Upper lobe of right lung (tissue), 1 donor: ENCODE measurements at regions not wholly inside any gene's neighbourhood (a gene's known extent, or its start where the extent isn't known, plus 50 kb on each side); places are given as distances from the start of the nearest gene placed in this dataset.

Experiments used
- ATAC-seq: fragments of 200-7000 bp; cut with Tn5 transposase; one replicate; pipeline ENCODE4 v1.9.1; 2020; ENCODE audit warnings: mild to moderate bottlenecking, moderate library complexity
- DNase-seq: peaks from one replicate; pipeline ENCODE4 v3.0.0-alpha.2; 2020
- H3K27ac ChIP-seq: fragments of 200-600 bp; one replicate; pipeline ENCODE4 v1.8.0; 2022
- H3K27me3 ChIP-seq: fragments of 200-600 bp; one replicate; pipeline ENCODE4 v1.8.0; 2022; ENCODE audit warnings: mild to moderate bottlenecking
- H3K36me3 ChIP-seq: fragments of 200-600 bp; one replicate; pipeline ENCODE4 v1.8.0; 2022
- H3K4me1 ChIP-seq: fragments of 200-600 bp; one replicate; pipeline ENCODE4 v1.8.0; 2022
- H3K4me3 ChIP-seq: fragments of 200-600 bp; one replicate; pipeline ENCODE4 v1.8.0; 2022; ENCODE audit warnings: mild to moderate bottlenecking
- H3K9me3 ChIP-seq: fragments of 200-600 bp; one replicate; pipeline ENCODE4 v1.8.0; 2022
- intact Hi-C: fragments of 100-400 bp; cut with DNase I; formaldehyde crosslinking; loops from one replicate; pipeline ENCODE4 v1.11.0; 2022
- TF ChIP-seq, protein P1 (sequence below): fragments of 200-600 bp; IDR thresholded peaks from one replicate; pipeline ENCODE4 v1.8.0; 2022; ENCODE audit warnings: antibody characterized with exemption
- donor health status: DM: no; HTN: yes; CAD: no; lungs with severe emphysema.

DNA sequence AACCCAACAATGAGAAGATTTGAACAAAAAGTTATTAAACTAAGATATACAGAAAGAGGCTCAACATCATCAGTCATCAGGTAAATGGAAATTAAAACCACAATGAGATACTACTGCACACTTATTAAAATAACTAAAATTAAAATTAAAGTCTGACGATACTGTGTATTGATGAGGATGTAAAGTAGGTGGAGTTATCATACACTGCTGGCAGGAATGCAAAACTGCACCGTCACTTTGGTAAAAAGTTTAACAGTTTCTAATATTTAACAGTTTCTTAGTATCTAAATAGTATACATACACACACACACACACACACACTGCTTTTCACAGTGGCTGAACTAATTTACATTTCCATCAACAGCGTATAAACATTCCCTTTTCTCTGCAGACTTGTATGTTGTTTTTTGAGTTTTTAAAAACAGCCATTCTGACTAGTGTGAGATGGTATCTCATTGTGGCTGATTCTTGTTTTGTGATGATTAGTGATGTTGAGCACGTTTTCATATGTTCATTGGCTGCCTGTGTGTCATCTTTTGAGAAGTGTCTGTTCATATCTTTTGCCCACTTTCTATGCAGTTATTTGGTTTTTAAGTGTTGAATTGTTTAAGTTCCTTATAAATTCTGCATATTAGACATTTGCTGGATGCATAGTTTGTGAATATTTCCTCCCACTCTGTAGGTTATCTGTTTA lies 726.9 kb upstream of the CHAC2 start:
- intact Hi-C loops = no loop called here
- Histone ChIP-seq H3K9me3 (no peaks in the 10 kb centered on the region), H3K27me3 (no peaks in the 10 kb centered on the region)

DNA sequence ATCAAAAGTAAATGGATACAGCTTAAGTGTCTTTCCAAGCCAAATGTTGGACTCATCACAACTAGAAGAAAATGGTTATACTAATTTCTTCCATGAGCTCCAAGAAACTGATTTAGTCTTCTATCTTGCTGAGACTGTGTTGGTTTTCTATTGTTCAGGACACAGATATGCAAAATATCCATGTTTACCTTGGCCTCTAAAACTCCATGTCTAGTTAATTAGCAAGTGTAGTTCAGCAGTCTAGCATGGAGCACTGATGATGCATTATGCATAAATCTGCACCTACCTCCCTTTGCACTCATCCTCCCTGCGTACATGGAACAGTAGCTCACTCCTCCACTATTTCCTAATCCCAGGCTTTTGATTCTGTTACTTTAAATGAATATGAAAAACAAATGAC lies 731.4 kb upstream of the CHAC2 start:
- intact Hi-C loops = no loop called here
- Histone ChIP-seq H3K4me1 (no peaks in the 10 kb centered on the region), H3K27ac (no peak overlapping the region), H3K4me3 (no peak overlapping the region), H3K27me3 (no peaks in the 10 kb centered on the region), H3K36me3 (no peaks in the 10 kb centered on the region), H3K9me3 (no peaks in the 10 kb centered on the region)
- no peak for DNase-seq
- no peak for ATAC-seq
- TF ChIP-seq, protein P1, sequence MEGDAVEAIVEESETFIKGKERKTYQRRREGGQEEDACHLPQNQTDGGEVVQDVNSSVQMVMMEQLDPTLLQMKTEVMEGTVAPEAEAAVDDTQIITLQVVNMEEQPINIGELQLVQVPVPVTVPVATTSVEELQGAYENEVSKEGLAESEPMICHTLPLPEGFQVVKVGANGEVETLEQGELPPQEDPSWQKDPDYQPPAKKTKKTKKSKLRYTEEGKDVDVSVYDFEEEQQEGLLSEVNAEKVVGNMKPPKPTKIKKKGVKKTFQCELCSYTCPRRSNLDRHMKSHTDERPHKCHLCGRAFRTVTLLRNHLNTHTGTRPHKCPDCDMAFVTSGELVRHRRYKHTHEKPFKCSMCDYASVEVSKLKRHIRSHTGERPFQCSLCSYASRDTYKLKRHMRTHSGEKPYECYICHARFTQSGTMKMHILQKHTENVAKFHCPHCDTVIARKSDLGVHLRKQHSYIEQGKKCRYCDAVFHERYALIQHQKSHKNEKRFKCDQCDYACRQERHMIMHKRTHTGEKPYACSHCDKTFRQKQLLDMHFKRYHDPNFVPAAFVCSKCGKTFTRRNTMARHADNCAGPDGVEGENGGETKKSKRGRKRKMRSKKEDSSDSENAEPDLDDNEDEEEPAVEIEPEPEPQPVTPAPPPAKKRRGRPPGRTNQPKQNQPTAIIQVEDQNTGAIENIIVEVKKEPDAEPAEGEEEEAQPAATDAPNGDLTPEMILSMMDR = no peak

More for the DNA sequence above, 726.9 kb upstream of the CHAC2 start:
- Histone ChIP-seq H3K36me3 (no peaks in the 10 kb centered on the region), H3K4me1 (no peaks in the 10 kb centered on the region), H3K27ac (no peak overlapping the region), H3K4me3 (no peak overlapping the region)
- TF ChIP-seq, protein P1 = no peak
- ATAC-seq (no peak), DNase-seq (no peak)

DNA sequence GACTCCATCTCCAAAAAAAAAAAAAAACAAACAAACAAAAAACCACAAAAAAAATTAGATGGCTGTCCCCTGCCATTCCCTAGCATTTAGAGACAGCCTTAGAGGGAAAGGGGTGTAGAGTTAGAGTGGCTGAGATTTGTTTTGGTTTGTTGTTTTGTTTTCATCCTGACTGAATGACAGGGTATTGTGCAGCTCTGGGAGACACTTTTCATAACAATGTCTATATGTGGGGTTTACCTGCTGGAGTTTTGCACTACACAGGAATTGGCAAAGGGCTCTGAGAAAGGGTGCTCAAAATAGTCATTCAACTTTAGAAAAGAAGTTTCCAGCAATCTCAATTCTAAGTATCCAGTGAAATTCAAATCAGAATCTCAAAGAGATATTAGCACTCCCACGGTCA lies 732.5 kb upstream of the CHAC2 start:
- no peaks in the 10 kb centered on the region for H3K27me3 ChIP-seq
- H3K9me3 ChIP-seq = no peaks in the 10 kb centered on the region
- ATAC-seq (no peak), DNase-seq (no peak)
- H3K27ac ChIP-seq = no peak overlapping the region
- no peaks in the 10 kb centered on the region for H3K36me3 ChIP-seq
- no peaks in the 10 kb centered on the region for H3K4me1 ChIP-seq
- no peak overlapping the region for H3K4me3 ChIP-seq
- intact Hi-C loops = no loop called here
- TF ChIP-seq, protein P1 = no peak

DNA sequence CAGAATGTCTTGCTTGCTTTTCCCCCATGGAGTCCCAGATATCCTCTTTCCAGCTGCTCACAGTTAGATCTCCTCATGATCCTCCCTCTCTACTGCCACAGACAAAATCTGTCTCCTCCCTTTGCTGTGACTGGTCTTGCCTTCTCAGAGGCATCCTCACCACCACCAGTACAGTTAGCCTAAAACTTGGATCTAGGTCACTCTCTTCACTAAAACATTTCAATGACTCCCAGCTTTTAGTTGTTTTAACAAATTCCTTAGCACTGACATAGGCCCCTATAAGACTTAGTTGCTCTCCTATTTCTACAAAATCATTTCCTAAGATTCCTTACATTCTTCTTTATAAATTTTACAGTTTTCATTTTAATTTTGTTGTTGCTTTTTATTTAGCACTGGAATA lies 734.2 kb upstream of the CHAC2 start:
- H3K4me3 ChIP-seq = no peak overlapping the region
- intact Hi-C loops = no loop called here
- no peak for ATAC-seq

DNA sequence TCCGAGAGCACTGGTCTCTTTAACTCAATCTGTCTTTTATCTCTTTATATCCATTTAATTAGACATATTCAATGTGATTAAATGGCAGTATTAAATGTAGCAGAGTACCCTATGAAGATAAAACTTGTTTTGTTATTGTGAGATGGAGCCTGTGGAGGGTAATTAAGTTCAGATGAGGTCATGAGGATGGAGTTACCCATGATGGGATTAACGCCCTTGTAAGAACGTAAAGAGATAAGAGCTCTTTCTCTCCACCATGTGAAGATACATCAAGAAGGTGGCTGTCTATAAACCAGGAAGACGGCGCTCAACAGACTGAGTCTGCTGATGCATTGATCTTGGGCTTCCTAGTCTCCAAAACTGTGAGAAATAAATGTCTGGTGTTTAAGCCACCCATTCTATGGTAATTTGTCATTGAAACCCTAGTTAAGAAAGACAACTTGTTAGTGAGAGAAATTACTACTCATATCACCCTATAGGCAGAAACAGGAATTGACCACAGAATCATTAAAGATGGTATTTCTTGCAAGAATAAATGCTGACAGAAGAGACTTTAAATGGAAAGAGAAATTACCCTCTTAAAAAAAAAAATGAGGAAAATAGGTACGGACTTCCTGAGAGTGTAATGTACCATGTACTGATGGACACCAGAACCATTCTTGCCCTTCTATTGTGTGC lies 738.7 kb upstream of the CHAC2 start:
- Histone ChIP-seq H3K27me3 (no peaks in the 10 kb centered on the region), H3K27ac (no peak overlapping the region), H3K4me1 (no peaks in the 10 kb centered on the region), H3K9me3 (no peaks in the 10 kb centered on the region), H3K4me3 (no peak overlapping the region), H3K36me3 (no peaks in the 10 kb centered on the region)
- DNase-seq (no peak), ATAC-seq (no peak)
- TF ChIP-seq, protein P1 = no peak
- intact Hi-C loops = no loop called here

More for the DNA sequence above, 734.2 kb upstream of the CHAC2 start:
- H3K36me3 ChIP-seq = no peaks in the 10 kb centered on the region
- H3K4me1 ChIP-seq = no peaks in the 10 kb centered on the region
- no peak for DNase-seq
- no peaks in the 10 kb centered on the region for H3K9me3 ChIP-seq
- no peak overlapping the region for H3K27ac ChIP-seq
- TF ChIP-seq, protein P1 = no peak
- no peaks in the 10 kb centered on the region for H3K27me3 ChIP-seq
